DOHH2 (cell line): ENCODE measurements at regions not wholly inside any gene's neighbourhood (a gene's known extent, or its start where the extent isn't known, plus 50 kb on each side); places are given as distances from the start of the nearest gene placed in this dataset.

Source experiments
- CTCF ChIP-seq: fragments of 200-600 bp; sonication (generic); IDR thresholded peaks from one replicate; pipeline ENCODE4 v1.5.1; 2014; ENCODE audit warnings: antibody characterized with exemption, mild to moderate bottlenecking, low read depth, low read length; ENCODE audit not compliant: poor library complexity, severe bottlenecking
- EZH2phosphoT487 ChIP-seq: fragments of 200-600 bp; sonication (generic); IDR thresholded peaks from 2 replicates; pipeline ENCODE4 v1.6.1; 2017; ENCODE audit warnings: borderline replicate concordance, mild to moderate bottlenecking, antibody characterized with exemption, low read length, moderate library complexity, mixed read lengths

GRCh38 chr12:107487011-107487680, 198.5 kb upstream of the PWP1 start:
- TF ChIP-seq CTCF = no peak
- no peak for TF ChIP-seq EZH2phosphoT487
